ENCODE measurements at regions not wholly inside any gene's neighbourhood (a gene's known extent, or its start where the extent isn't known, plus 50 kb on each side); places are given as distances from the start of the nearest gene placed in this dataset.

DNA sequence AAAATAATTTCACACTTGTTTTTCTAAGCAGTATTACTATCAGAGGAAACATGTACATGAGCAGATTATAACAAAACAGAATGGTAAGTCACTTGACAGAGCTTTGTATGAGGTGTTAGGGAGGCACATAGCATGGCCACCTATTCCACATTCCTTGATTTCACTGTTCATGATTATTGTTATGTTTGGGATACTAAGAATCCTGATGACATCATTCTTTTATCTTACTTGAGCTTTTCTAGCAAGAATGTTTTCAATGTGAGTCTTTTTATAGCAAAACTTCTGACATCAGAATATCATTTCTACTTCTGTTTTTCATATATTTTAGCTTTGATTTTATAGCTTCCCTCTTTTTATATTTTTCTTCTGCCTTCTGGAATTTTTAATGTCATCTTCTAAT lies 208.2 kb downstream of the DMRTA1 start:
- dilution Hi-C loops (cut with HindIII; ENCODE audit: low sequenced_read_pairs, unreplicated experiment) = no loop called here
- TF ChIP-seq MXI1 (IDR thresholded peaks at IDR 0.05; ENCODE audit: borderline replicate concordance, low read depth, low read length) (no peak), RCOR1 (IDR thresholded peaks at IDR 0.05; ENCODE audit: insufficient replicate concordance, low read length) (no peak), RAD21 (IDR thresholded peaks at IDR 0.05; ENCODE audit: low read length) (no peak), CEBPB (IDR thresholded peaks at IDR 0.05; ENCODE audit: low read depth, low read length) (no peak)
- TF ChIP-seq, protein P1, sequence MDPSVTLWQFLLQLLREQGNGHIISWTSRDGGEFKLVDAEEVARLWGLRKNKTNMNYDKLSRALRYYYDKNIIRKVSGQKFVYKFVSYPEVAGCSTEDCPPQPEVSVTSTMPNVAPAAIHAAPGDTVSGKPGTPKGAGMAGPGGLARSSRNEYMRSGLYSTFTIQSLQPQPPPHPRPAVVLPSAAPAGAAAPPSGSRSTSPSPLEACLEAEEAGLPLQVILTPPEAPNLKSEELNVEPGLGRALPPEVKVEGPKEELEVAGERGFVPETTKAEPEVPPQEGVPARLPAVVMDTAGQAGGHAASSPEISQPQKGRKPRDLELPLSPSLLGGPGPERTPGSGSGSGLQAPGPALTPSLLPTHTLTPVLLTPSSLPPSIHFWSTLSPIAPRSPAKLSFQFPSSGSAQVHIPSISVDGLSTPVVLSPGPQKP (IDR thresholded peaks at IDR 0.05; ENCODE audit: borderline replicate concordance, low read depth, low read length) = no peak
- CTCF ChIA-PET = no interaction called here

More for the DNA sequence above, 208.2 kb downstream of the DMRTA1 start:
- no peak overlapping the region for H3K56ac ChIP-seq (ENCODE audit: extremely low read depth, insufficient read depth, low read length)
- no peaks in the 10 kb centered on the region for H3K27me3 ChIP-seq (ENCODE audit: control insufficient read depth, insufficient read depth, low read length)
- H4K8ac ChIP-seq (ENCODE audit: low read depth in 2 of 2, low read length in 2 of 2) = no peak overlapping the region
- no peak overlapping the region for H2AK5ac ChIP-seq (ENCODE audit: low read depth, low read length)
- H3K4me2 ChIP-seq (ENCODE audit: low read depth, low read length) = no peak overlapping the region
- no peak overlapping the region for H3K4me3 ChIP-seq (ENCODE audit: insufficient read depth, low read depth, low read length)
- no peak overlapping the region for H2BK20ac ChIP-seq (ENCODE audit: low read depth, low read length)
- no peak overlapping the region for H3K23ac ChIP-seq (ENCODE audit: low read depth, low read length)
- intact Hi-C loops (cut with micrococcal nuclease) (no loop called here), in situ Hi-C loops (cut with MboI; ENCODE audit: low sequenced_read_pairs) (no loop called here)
- no peaks in the 10 kb centered on the region for H3K4me1 ChIP-seq (ENCODE audit: control insufficient read depth, insufficient read depth, low read length)
- no peak overlapping the region for H3K9ac ChIP-seq (ENCODE audit: low read depth, low read length)
- DNase-seq = no peak
- H3K18ac ChIP-seq (ENCODE audit: low read depth, low read length) = no peak overlapping the region
- H2BK5ac ChIP-seq (ENCODE audit: low read depth, low read length, poor library complexity, severe bottlenecking) = no peak overlapping the region
- H4K20me1 ChIP-seq (ENCODE audit: insufficient read depth, low read length) = no peaks in the 10 kb centered on the region
- POLR2A ChIA-PET (ENCODE audit: unreplicated experiment) = no interaction called here
- H3K14ac ChIP-seq (replicated peaks; ENCODE audit: low read depth, low read length) = no peak overlapping the region
- H3K36me3 ChIP-seq (ENCODE audit: control insufficient read depth, insufficient read depth, low read length) = no peaks in the 10 kb centered on the region
- H3K4ac ChIP-seq (ENCODE audit: low read depth, low read length) = no peak overlapping the region
- ATAC-seq (ENCODE audit: low read depth) = no peak
- no peak overlapping the region for H3K27ac ChIP-seq (ENCODE audit: insufficient read depth, low read length)
- BruUV-seq (replicated peaks) = no TSS peak
- H4K5ac ChIP-seq (ENCODE audit: low read depth, low read length) = no peak overlapping the region
- no peaks in the 10 kb centered on the region for H3K9me3 ChIP-seq (ENCODE audit: control insufficient read depth, insufficient read depth, low read length)
- no peak overlapping the region for H2AFZ ChIP-seq (replicated peaks; ENCODE audit: low read length, poor library complexity)
- H3K9me1 ChIP-seq (ENCODE audit: insufficient read depth, low read length) = no peaks in the 10 kb centered on the region
- no peak overlapping the region for H2AK9ac ChIP-seq (replicated peaks; ENCODE audit: low read depth, low read length, poor library complexity)
- no peak overlapping the region for H4K91ac ChIP-seq (ENCODE audit: insufficient read depth, low read depth, low read length)
- no peak overlapping the region for H2BK120ac ChIP-seq (ENCODE audit: low read depth, low read length)
- H2BK15ac ChIP-seq (ENCODE audit: low read depth, low read length) = no peak overlapping the region
- H3K79me1 ChIP-seq (ENCODE audit: low read depth in 1 of 2, low read length in 2 of 2) = no peaks in the 10 kb centered on the region

Data from IMR-90 (cell line).